Panc1 (cell line): ENCODE measurements at regions not wholly inside any gene's neighbourhood (a gene's known extent, or its start where the extent isn't known, plus 50 kb on each side); places are given as distances from the start of the nearest gene placed in this dataset.

Source experiments
- ATAC-seq: fragments of 200-7000 bp; cut with Tn5 transposase; 2 replicates; pipeline ENCODE4 v1.9.1; 2020; ENCODE audit warnings: mild to moderate bottlenecking, moderate library complexity
- BruUV-seq: library from RNA; stranded (reverse); fragments of 400-500 nt; replicated peaks from 2 replicates; lab custom pipeline; 2021; lab: Mats Ljungman, UMichigan
- CTCF ChIA-PET: fragments of 300-600 bp; sonication (Branson Sonifier 250); formaldehyde crosslinking; loops from one replicate; lab custom pipeline; 2022; ENCODE audit warnings: antibody characterized with exemption; lab: Charles Lee
- POLR2A ChIA-PET: fragments of 300-600 bp; sonication (Branson Sonifier 250); formaldehyde crosslinking; loops from one replicate; lab custom pipeline; 2022; ENCODE audit warnings: antibody characterized with exemption; lab: Charles Lee
- DNase-seq: peaks from one replicate; pipeline ENCODE4 v3.0.0-alpha.2; 2010; ENCODE audit warnings: low read depth, low spot score
- H3K27ac ChIP-seq: 2 replicates; pipeline ENCODE4 v1.5.1; 2011; ENCODE audit warnings: mild to moderate bottlenecking, low read length, inconsistent platforms
- H3K27me3 ChIP-seq: fragments of 200-500 bp; sonication (Bioruptor generic); 2 replicates; pipeline ENCODE4 v1.6.0; 2014; ENCODE audit warnings: low read length, inconsistent platforms; ENCODE audit not compliant: control insufficient read depth, insufficient read depth
- H3K36me3 ChIP-seq: fragments of 200-500 bp; sonication (Bioruptor generic); 2 replicates; pipeline ENCODE4 v1.5.1; 2014; ENCODE audit warnings: inconsistent platforms, mild to moderate bottlenecking, low read length, moderate library complexity; ENCODE audit not compliant: control insufficient read depth, insufficient read depth
- H3K4me1 ChIP-seq: 2 replicates; pipeline ENCODE4 v1.5.1; 2011; ENCODE audit warnings: inconsistent platforms, mild to moderate bottlenecking, low read length, moderate library complexity; ENCODE audit not compliant: control insufficient read depth, insufficient read depth
- H3K4me3 ChIP-seq, 2 experiments: 2 replicates each; pipeline ENCODE4 v1.5.1; 2011 to 2012; ENCODE audit warnings: low read depth in 2 of 2, low read length in 2 of 2, mild to moderate bottlenecking in 2 of 2, inconsistent platforms in 1 of 2, moderate library complexity in 1 of 2
- H3K9me3 ChIP-seq: fragments of 200-500 bp; sonication (Bioruptor generic); 2 replicates; pipeline ENCODE4 v1.5.1; 2014; ENCODE audit warnings: low read depth, mild to moderate bottlenecking, inconsistent platforms, low read length, moderate library complexity; ENCODE audit not compliant: control insufficient read depth, insufficient read depth
- POLR2AphosphoS5 ChIP-seq: IDR thresholded peaks from 2 replicates; pipeline ENCODE4 v1.6.1; 2012; ENCODE audit warnings: mild to moderate bottlenecking, low read depth, low read length, moderate library complexity
- REST ChIP-seq, 2 experiments: IDR thresholded peaks; 2 replicates each; pipeline ENCODE4 v1.6.1; 2011 to 2012; ENCODE audit warnings: low read depth in 2 of 2, control low read depth in 1 of 2, low read length in 1 of 2, mild to moderate bottlenecking in 1 of 2, moderate library complexity in 1 of 2; ENCODE audit not compliant: insufficient read depth in 1 of 2
- SIN3A ChIP-seq: IDR thresholded peaks from 2 replicates; pipeline ENCODE4 v1.6.1; 2012; ENCODE audit warnings: low read depth, mild to moderate bottlenecking, low read length, moderate library complexity, borderline replicate concordance; ENCODE audit not compliant: insufficient read depth
- TCF7L2 ChIP-seq: IDR thresholded peaks from 2 replicates; pipeline ENCODE4 v1.6.1; 2011; ENCODE audit warnings: mild to moderate bottlenecking, low read depth, low read length, inconsistent platforms
- in situ Hi-C: cut with HindIII; loops from 2 replicates; pipeline ENCODE4 v1.10.0; 2016; ENCODE audit warnings: low sequenced_read_pairs, low pct_unique_long_range_greater_than_20kb
- intact Hi-C: fragments of 100-400 bp; cut with micrococcal nuclease; formaldehyde crosslinking; loops from one replicate; pipeline ENCODE4 v1.10.0; 2022; ENCODE audit not compliant: unreplicated experiment
- TF ChIP-seq, protein P1 (sequence below): fragments of 450-650 bp; IDR thresholded peaks from 2 replicates; pipeline ENCODE4 v1.5.1; 2017; ENCODE audit warnings: mild to moderate bottlenecking

DNA sequence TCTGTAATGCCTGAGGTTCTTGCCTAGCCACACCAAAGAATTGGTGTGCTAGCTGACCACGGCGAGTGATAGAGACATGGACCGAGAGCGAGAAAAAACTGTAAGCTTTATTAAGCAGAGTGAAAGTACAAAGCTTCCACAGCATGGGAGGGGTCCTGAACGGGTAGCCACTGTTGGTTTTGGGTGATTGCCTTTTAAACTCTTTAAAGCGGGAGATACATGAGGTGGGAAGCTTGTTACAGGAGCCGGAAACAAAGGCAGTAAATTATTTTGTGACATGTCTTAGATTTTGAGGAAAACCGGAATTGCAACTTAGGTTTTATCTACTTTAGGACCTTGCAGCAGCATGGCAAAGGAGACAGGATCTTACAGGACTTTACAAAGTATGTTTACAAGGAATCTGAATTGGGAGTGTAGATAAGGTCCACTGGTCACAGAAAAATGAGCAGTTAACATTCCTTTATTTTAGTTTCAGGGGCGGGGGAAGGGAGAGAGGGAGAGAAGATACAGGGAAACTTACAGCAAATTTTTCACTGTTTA, 252.7 kb upstream of the MBL2 start:
- H3K27ac ChIP-seq = peak overlapping the region; percentile 53

DNA sequence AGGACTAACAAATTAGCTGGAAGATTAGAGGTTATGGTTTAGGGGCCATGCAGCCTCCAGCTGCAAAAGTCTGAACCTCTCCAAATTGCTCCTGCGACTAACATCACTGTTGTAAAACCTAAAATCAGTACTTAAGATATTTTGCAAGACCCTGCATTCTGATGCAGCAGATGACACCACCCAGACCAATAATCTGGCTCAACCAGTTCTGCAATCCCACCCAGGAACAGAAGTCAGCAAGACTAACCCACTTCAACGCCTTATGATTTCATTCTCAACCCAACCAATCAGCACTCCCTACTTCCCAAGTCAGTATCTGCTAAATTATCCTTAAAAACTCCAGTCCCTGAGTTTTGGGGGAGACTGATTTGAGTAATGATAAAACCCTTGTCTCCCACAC, 250.8 kb upstream of the MBL2 start:
- intact Hi-C loops (no loop called here), in situ Hi-C loops (no loop called here)
- no peak for DNase-seq
- TF ChIP-seq REST (IDR thresholded peaks at IDR 0.05; ENCODE audit: insufficient read depth in 1 of 2, low read depth in 2 of 2, low read length in 1 of 2) = no peak
- TF ChIP-seq, protein P1, sequence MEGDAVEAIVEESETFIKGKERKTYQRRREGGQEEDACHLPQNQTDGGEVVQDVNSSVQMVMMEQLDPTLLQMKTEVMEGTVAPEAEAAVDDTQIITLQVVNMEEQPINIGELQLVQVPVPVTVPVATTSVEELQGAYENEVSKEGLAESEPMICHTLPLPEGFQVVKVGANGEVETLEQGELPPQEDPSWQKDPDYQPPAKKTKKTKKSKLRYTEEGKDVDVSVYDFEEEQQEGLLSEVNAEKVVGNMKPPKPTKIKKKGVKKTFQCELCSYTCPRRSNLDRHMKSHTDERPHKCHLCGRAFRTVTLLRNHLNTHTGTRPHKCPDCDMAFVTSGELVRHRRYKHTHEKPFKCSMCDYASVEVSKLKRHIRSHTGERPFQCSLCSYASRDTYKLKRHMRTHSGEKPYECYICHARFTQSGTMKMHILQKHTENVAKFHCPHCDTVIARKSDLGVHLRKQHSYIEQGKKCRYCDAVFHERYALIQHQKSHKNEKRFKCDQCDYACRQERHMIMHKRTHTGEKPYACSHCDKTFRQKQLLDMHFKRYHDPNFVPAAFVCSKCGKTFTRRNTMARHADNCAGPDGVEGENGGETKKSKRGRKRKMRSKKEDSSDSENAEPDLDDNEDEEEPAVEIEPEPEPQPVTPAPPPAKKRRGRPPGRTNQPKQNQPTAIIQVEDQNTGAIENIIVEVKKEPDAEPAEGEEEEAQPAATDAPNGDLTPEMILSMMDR = no peak
- TF ChIP-seq TCF7L2 = no peak
- no peak for TF ChIP-seq SIN3A
- TF ChIP-seq POLR2AphosphoS5 = no peak
- H3K9me3 ChIP-seq = no peaks in the 10 kb centered on the region
- no TSS peak for BruUV-seq
- ChIA-PET POLR2A (no interaction called here), CTCF (no interaction called here)
- H3K27ac ChIP-seq = no peak overlapping the region
- ATAC-seq = no peak
- H3K4me1 ChIP-seq = no peaks in the 10 kb centered on the region
- no peak overlapping the region for H3K4me3 ChIP-seq
- H3K27me3 ChIP-seq = no peaks in the 10 kb centered on the region
- no peaks in the 10 kb centered on the region for H3K36me3 ChIP-seq

More for the DNA sequence above, 252.7 kb upstream of the MBL2 start:
- H3K4me3 ChIP-seq = peak overlapping the region; percentile 21 to 53
- ChIA-PET POLR2A (no interaction called here), CTCF (no interaction called here)
- H3K27me3 ChIP-seq = no peaks in the 10 kb centered on the region
- intact Hi-C loops = no loop called here
- TF ChIP-seq, protein P1 = no peak
- TF ChIP-seq POLR2AphosphoS5 = no peak
- H3K4me1 ChIP-seq = 0 out of 2 replicates have a peak, but pooled peaks cover 3% of the 10 kb centered on the region
- H3K36me3 ChIP-seq = no peaks in the 10 kb centered on the region
- no peaks in the 10 kb centered on the region for H3K9me3 ChIP-seq
- ATAC-seq (peak; percentile 82), DNase-seq (no peak)
- in situ Hi-C loops = no loop called here
- BruUV-seq = no TSS peak
